ENCODE measurements at regions not wholly inside any gene's neighbourhood (a gene's known extent, or its start where the extent isn't known, plus 50 kb on each side); places are given as distances from the start of the nearest gene placed in this dataset.

GRCh38 chr5:129392681-129393080, 67.4 kb upstream of the ADAMTS19 start:
- Histone ChIP-seq H3K4me3 (replicated peaks in 1 of 3; ENCODE audit: low read depth in 2 of 3, low read length in 3 of 3) (no peak overlapping the region), H3K4me2 (replicated peaks; ENCODE audit: extremely low read depth, low read length, poor library complexity, severe bottlenecking) (no peak overlapping the region), H3K9ac (ENCODE audit: insufficient read depth, low read length, poor library complexity, severe bottlenecking) (no peak overlapping the region), H2AFZ (ENCODE audit: insufficient read depth, low read depth, low read length, poor library complexity, severe bottlenecking) (no peak overlapping the region), H4K20me1 (ENCODE audit: insufficient read depth, low read length) (no peaks in the 10 kb centered on the region), H3K4me1 (ENCODE audit: control insufficient read depth in 1 of 2, insufficient read depth in 2 of 2, low read length in 2 of 2) (no peaks in the 10 kb centered on the region), H3K9me3 (replicated peaks in 1 of 2; ENCODE audit: control insufficient read depth in 1 of 2, insufficient read depth in 1 of 2, low read length in 2 of 2) (peaks cover 0 to 5% of the 10 kb centered on the region in 2 donors), H3K27me3 (ENCODE audit: control insufficient read depth in 2 of 2, insufficient read depth in 2 of 2, low read length in 2 of 2) (no peaks in the 10 kb centered on the region), H3K27ac (ENCODE audit: low read depth in 1 of 2, low read length in 2 of 2) (no peak overlapping the region), H3K79me2 (ENCODE audit: insufficient read depth, low read length) (no peaks in the 10 kb centered on the region), H3K36me3 (replicated peaks in 1 of 2; ENCODE audit: control insufficient read depth in 1 of 2, insufficient read depth in 2 of 2, low read length in 2 of 2) (no peaks in the 10 kb centered on the region)
- intact Hi-C loops (cut with micrococcal nuclease), result no loop called here
- no peaks in the 10 kb centered on the region for H3K27me3 Mint-ChIP-seq (ENCODE audit: low read depth in 3 of 3)
- no peak for TF ChIP-seq CTCF (IDR thresholded peaks at IDR 0.05)
- H3K36me3 Mint-ChIP-seq, result no peaks in the 10 kb centered on the region
- H3K4me3 Mint-ChIP-seq, result no peak overlapping the region
- H3K9me3 Mint-ChIP-seq, result peaks cover 0 to 11% (median 0%) of the 10 kb centered on the region in 7 donors
- no CpG with 5 or more reads among the region's 6 CpGs for WGBS (ENCODE audit: insufficient coverage)
- no peak overlapping the region for H3K27ac Mint-ChIP-seq
- H3K4me1 Mint-ChIP-seq, result no peaks in the 10 kb centered on the region
- DNase-seq, result no peak

- H3K27ac Mint-ChIP-seq, result no peak overlapping the region
- Histone ChIP-seq H3K4me3 (replicated peaks in 1 of 3; ENCODE audit: low read depth in 2 of 3, low read length in 3 of 3) (no peak overlapping the region), H2AFZ (ENCODE audit: insufficient read depth, low read depth, low read length, poor library complexity, severe bottlenecking) (no peak overlapping the region), H3K36me3 (replicated peaks in 1 of 2; ENCODE audit: control insufficient read depth in 1 of 2, insufficient read depth in 2 of 2, low read length in 2 of 2) (no peaks in the 10 kb centered on the region), H3K4me2 (replicated peaks; ENCODE audit: extremely low read depth, low read length, poor library complexity, severe bottlenecking) (no peak overlapping the region), H4K20me1 (ENCODE audit: insufficient read depth, low read length) (no peaks in the 10 kb centered on the region), H3K9ac (ENCODE audit: insufficient read depth, low read length, poor library complexity, severe bottlenecking) (no peak overlapping the region), H3K4me1 (ENCODE audit: control insufficient read depth in 1 of 2, insufficient read depth in 2 of 2, low read length in 2 of 2) (no peaks in the 10 kb centered on the region), H3K79me2 (ENCODE audit: insufficient read depth, low read length) (no peaks in the 10 kb centered on the region), H3K27ac (ENCODE audit: low read depth in 1 of 2, low read length in 2 of 2) (no peak overlapping the region), H3K9me3 (replicated peaks in 1 of 2; ENCODE audit: control insufficient read depth in 1 of 2, insufficient read depth in 1 of 2, low read length in 2 of 2) (peaks cover 0 to 5% of the 10 kb centered on the region in 2 donors), H3K27me3 (ENCODE audit: control insufficient read depth in 2 of 2, insufficient read depth in 2 of 2, low read length in 2 of 2) (no peaks in the 10 kb centered on the region)
- no peaks in the 10 kb centered on the region for H3K27me3 Mint-ChIP-seq (ENCODE audit: low read depth in 3 of 3)
- peaks cover 0 to 11% (median 0%) of the 10 kb centered on the region in 7 donors for H3K9me3 Mint-ChIP-seq
- no peaks in the 10 kb centered on the region for H3K36me3 Mint-ChIP-seq
- no peak overlapping the region for H3K4me3 Mint-ChIP-seq
- no peaks in the 10 kb centered on the region for H3K4me1 Mint-ChIP-seq
- intact Hi-C loops (cut with micrococcal nuclease), result no loop called here
- WGBS (ENCODE audit: insufficient coverage), result 92% methylated on average over 3 of the region's 5 CpGs
- DNase-seq, result no peak
- no peak for TF ChIP-seq CTCF (IDR thresholded peaks at IDR 0.05)
These were observed 64.9 kb upstream of the ADAMTS19 start for GRCh38 chr5:129395247-129395646.
